Hepatic stellate cell (primary cell): ENCODE measurements at regions not wholly inside any gene's neighbourhood (a gene's known extent, or its start where the extent isn't known, plus 50 kb on each side); places are given as distances from the start of the nearest gene placed in this dataset.

Source experiments
- DNase-seq: peaks from one replicate; pipeline ENCODE4 v3.0.0; 2011; ENCODE audit warnings: low spot score

- DNase-seq: no peak
Observed at GRCh38 chr6:16851758-16852157, 90.5 kb upstream of the ATXN1 start.

DNA sequence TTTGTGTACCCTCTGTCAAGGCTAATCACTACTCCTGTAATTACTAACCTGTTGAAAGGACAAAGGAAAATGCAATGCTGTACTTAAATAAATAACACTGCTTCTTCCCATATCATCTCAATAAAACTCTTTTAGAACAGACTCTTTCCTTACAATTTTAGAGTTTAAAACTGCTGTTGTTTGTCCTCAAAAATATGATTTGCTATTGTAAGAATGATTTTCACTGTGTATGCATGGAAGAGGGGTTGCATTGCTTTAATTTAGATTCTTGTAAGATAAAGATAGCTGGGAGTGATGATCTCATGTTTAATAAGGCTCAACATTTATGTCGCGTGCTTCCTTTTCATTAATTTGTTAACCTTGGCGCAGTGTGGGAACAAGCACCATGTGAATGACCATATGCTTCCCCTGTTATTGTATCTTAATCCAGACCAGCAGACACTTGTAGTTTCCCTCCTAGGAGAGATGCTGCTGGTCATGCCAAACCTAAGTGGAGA, 89.8 kb upstream of the ATXN1 start:
- no peak for DNase-seq

DNA sequence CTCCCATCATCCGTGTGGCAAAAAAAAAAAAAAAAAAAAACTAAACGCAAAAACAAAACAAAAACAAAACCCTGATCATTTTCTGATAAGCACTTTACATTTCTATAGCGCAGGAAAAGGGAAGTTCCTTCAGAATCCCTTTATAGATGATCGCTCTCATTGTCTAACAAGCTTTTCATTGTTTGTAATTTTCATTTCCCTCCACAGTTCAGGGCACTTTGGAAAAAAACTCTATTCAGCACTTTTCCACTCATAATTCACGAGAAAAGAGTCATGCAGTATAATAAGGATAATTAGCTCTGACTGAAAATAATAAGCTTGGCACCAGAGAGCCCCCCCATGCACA, 89.4 kb upstream of the ATXN1 start:
- no peak for DNase-seq

- DNase-seq: no peak
Observed at GRCh38 chr6:16849988-16850680, 88.9 kb upstream of the ATXN1 start.

GRCh38 chr6:16849280-16849987, 88.2 kb upstream of the ATXN1 start:
- DNase-seq: no peak

DNA sequence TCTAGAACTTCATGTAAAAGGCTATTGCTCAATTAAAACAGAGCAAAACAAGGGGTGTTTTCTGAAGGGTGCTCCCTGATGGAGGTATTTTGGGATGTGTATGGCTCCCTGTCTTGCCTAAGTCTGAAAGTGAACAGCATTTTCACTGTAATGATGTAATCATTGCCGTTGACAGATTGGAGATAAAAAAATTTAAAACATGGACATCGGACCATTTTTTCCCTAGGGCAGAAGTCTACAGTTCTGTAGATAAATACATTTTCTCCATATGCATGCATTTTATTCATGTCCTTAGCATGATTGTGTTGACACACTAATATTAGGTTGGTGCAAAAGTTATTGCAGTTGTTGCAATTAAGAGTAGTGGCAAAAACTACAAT, 85.1 kb upstream of the ATXN1 start:
- DNase-seq: no peak

- DNase-seq: no peak
Observed at GRCh38 chr6:16844183-16844582, 82.9 kb upstream of the ATXN1 start.

GRCh38 chr6:16842676-16843075, 81.4 kb upstream of the ATXN1 start:
- DNase-seq: no peak

DNA sequence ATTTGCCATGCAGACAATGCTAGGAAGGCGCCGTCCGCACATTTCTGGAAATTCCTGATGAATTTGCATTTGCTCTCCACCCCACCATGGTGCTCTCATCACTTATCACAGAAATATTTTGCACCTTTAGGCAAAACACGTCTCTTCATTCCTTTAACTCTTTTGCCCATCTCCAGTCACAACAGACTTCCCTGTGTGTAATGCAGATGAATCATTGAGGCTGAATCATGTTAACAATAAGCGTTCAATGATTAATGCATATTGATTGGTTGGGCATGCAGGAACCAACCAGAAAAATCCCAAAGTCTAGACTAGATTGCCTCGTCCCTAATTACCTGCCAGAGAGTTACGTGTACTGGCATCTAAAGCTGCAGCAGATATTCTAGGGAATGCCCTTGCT, 80.0 kb upstream of the ATXN1 start:
- no peak for DNase-seq

- DNase-seq: no peak
Observed at GRCh38 chr6:16840725-16841124, 79.5 kb upstream of the ATXN1 start.

GRCh38 chr6:16840291-16840690, 79.0 kb upstream of the ATXN1 start:
- DNase-seq: no peak

DNA sequence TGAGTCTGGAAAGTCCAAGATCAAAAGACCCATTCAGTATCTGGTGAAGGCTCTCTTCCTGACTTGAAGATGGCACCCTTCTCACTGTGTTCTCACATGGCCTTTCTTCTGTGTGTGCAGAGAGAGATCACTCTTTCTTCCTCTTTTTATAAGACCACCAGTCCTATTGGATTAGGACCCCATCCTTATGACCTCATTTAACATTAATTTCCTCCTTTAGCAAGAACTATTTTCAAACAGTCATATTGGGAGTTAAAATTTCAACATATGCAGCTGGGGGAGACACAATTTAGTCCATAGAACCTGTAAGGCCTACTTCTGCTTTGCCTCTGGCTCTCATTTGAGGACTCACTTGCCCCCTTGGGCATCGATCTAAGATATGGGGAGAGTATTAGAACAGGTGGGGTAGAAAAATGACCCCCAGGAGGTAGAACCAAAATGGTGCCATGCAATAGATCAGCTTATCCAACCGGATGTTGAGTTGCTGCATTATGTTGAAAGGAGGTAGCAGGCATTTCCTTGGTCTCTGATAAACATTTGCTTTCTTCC, 78.4 kb upstream of the ATXN1 start:
- no peak for DNase-seq

GRCh38 chr6:16837217-16837972, 76.1 kb upstream of the ATXN1 start:
- no peak for DNase-seq

GRCh38 chr6:16836144-16836981, 75.1 kb upstream of the ATXN1 start:
- DNase-seq: no peak

- DNase-seq: no peak
Observed at GRCh38 chr6:16834242-16834641, 73.0 kb upstream of the ATXN1 start.

DNA sequence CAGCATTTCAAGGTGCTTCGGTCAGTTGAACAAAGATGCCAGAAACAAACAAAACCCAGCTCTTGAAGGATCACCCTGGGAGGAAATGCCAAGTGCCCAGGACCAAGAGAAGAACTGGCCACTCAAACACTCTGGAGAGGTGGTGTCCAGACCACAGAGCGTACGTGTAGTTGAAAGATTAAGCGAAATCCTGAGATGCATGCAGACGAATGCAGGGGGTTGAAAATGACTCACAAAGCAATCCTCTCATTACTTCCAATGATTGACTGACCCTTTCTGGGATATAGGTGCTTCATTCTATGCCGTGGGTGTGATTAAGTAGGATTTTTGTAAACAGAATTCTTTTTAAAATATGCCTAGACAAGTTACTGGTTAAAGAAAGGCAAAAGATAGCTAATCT, 71.5 kb upstream of the ATXN1 start:
- no peak for DNase-seq

GRCh38 chr6:16832043-16832567, 70.8 kb upstream of the ATXN1 start:
- DNase-seq: no peak

DNA sequence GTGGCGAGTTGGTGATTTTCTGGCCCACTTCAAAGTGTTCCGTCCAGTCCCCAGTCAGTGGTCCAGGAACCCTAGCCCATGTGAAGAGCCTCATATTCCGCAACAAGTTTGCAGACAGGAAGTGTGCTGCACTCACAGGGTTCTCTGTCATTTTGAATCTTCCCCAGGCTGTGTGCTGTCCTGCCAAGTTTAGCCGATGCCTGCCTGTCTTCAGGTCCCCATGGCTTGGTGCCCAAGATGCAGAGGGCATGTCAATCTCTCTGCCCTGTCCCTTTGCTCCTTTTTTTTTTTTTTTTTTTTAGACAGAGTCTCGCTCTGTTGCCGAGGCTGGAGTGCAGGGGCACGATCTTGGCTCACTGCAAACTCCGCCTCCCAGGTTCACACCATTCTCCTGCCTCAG, 69.9 kb upstream of the ATXN1 start:
- DNase-seq: no peak

DNA sequence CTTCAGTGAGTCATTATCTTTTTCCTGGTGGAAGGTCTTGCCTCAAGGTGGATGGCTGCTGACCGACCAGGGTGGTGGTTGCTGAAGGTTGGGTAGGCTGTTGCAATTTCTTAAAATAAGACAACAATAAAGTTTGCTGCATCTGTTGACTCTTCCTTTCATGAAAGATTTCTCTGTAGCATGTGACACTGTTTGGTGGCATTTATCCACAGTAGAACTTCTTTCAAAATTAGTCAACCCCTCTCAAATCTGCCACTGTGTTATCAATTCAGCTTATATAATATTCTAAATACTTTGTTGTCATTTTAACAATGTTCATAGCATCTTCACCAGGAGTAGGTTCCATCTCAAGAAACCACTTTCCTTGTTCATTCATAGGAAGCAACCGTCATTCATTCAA, 66.8 kb upstream of the ATXN1 start:
- DNase-seq: no peak

- DNase-seq: no peak
Observed at GRCh38 chr6:16827627-16828026, 66.4 kb upstream of the ATXN1 start.

DNA sequence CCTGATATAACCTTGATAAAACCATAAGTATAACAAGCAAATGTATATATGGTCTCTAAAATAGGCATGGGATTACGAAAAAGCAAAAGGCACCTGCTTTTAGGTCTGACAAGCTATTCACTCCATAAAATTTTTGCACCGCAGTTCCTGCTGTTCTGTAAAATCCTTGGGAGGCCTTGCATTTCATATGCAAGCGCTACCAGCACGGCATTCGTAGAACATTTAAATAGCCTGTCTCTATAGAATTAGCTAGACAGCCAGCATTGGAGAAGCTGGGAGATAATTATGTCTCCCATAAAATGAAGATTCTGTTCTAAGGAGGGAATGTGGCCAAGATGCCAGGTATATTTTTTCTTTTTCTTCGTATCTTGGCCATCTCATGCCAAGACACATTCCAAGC, 64.5 kb upstream of the ATXN1 start:
- DNase-seq: no peak
